ENCODE measurements at regions not wholly inside any gene's neighbourhood (a gene's known extent, or its start where the extent isn't known, plus 50 kb on each side); places are given as distances from the start of the nearest gene placed in this dataset.

- DNase-seq (ENCODE audit: low read depth) = no peak
- no peak overlapping the region for H3K4me3 ChIP-seq (ENCODE audit: control insufficient read depth, low read depth, low read length)
- TF ChIP-seq CTCF (IDR thresholded peaks at IDR 0.05; ENCODE audit: control insufficient read depth, insufficient read depth, low read depth, low read length, missing control alignments) = no peak
Measured at GRCh38 chr4:129645461-129645860, 549.5 kb downstream of the C4orf33 start.

GRCh38 chr4:129668092-129668491 lies 572.1 kb downstream of the C4orf33 start:
- no peak overlapping the region for H3K4me3 ChIP-seq (ENCODE audit: control insufficient read depth, low read depth, low read length)
- DNase-seq (ENCODE audit: low read depth) = no peak
- no peak for TF ChIP-seq CTCF (IDR thresholded peaks at IDR 0.05; ENCODE audit: control insufficient read depth, insufficient read depth, low read depth, low read length, missing control alignments)

- DNase-seq (ENCODE audit: low read depth) = no peak
- no peak overlapping the region for H3K4me3 ChIP-seq (ENCODE audit: control insufficient read depth, low read depth, low read length)
- TF ChIP-seq CTCF (IDR thresholded peaks at IDR 0.05; ENCODE audit: control insufficient read depth, insufficient read depth, low read depth, low read length, missing control alignments) = no peak
Measured at GRCh38 chr4:129672941-129673340, 577.0 kb downstream of the C4orf33 start.

- TF ChIP-seq CTCF (IDR thresholded peaks at IDR 0.05; ENCODE audit: control insufficient read depth, insufficient read depth, low read depth, low read length, missing control alignments) = no peak
- DNase-seq (ENCODE audit: low read depth) = no peak
- H3K4me3 ChIP-seq (ENCODE audit: control insufficient read depth, low read depth, low read length) = no peak overlapping the region
Measured at GRCh38 chr4:129675036-129675435, 579.1 kb downstream of the C4orf33 start.

- no peak for TF ChIP-seq CTCF (IDR thresholded peaks at IDR 0.05; ENCODE audit: control insufficient read depth, insufficient read depth, low read depth, low read length, missing control alignments)
- H3K4me3 ChIP-seq (ENCODE audit: control insufficient read depth, low read depth, low read length) = no peak overlapping the region
- DNase-seq (ENCODE audit: low read depth) = no peak
Measured at GRCh38 chr4:129676934-129677333, 581.0 kb downstream of the C4orf33 start.

- no peak for DNase-seq (ENCODE audit: low read depth)
- TF ChIP-seq CTCF (IDR thresholded peaks at IDR 0.05; ENCODE audit: control insufficient read depth, insufficient read depth, low read depth, low read length, missing control alignments) = no peak
- H3K4me3 ChIP-seq (ENCODE audit: control insufficient read depth, low read depth, low read length) = no peak overlapping the region
Measured at GRCh38 chr4:129682586-129682985, 586.6 kb downstream of the C4orf33 start.

GRCh38 chr4:129707949-129708348 lies 612.0 kb downstream of the C4orf33 start:
- TF ChIP-seq CTCF (IDR thresholded peaks at IDR 0.05; ENCODE audit: control insufficient read depth, insufficient read depth, low read depth, low read length, missing control alignments) = no peak
- H3K4me3 ChIP-seq (ENCODE audit: control insufficient read depth, low read depth, low read length) = no peak overlapping the region
- DNase-seq (ENCODE audit: low read depth) = no peak
